ENCODE measurements at regions not wholly inside any gene's neighbourhood (a gene's known extent, or its start where the extent isn't known, plus 50 kb on each side); places are given as distances from the start of the nearest gene placed in this dataset.

- H3K27me3 Mint-ChIP-seq, result no peaks in the 10 kb centered on the region
Observed at GRCh38 chr16:51549836-51550235, 398.8 kb upstream of the SALL1 start.

DNA sequence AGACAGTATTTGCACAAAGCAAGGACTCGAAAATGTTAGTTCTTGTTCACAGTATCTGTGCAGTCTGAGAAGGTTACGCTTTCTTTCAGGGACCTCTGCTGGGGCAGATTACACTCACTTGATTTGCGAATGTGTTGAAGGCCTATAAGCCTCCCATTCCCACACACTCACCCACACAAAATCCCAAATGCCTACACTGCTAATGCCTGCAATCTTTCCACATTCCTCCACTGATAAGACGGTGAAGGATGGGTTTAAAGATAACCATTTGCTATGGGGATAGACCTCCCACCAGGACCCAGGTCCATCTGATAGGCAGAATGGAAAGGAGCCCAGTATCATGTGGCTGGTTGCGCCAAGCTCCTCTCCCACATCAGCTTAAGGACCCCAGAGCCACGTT is 394.9 kb upstream of the SALL1 start:
- ChIA-PET POLR2A (no interaction called here), CTCF (no interaction called here)
- no peak overlapping the region for H3K27ac ChIP-seq (ENCODE audit: low read depth in 1 of 2, low read length in 2 of 2)
- no peaks in the 10 kb centered on the region for H3K4me1 ChIP-seq (ENCODE audit: insufficient read depth, low read length)
- intact Hi-C loops (cut with DNase I, micrococcal nuclease), result no loop called here
- H3K4me3 Mint-ChIP-seq, result no peak overlapping the region
- H3K4me3 ChIP-seq (ENCODE audit: low read length), result no peak overlapping the region
- H3K27me3 ChIP-seq (ENCODE audit: control insufficient read depth in 1 of 2, insufficient read depth in 2 of 2, low read length in 2 of 2), result no peaks in the 10 kb centered on the region
- no peaks in the 10 kb centered on the region for H3K36me3 Mint-ChIP-seq (ENCODE audit: low read depth)
- no peaks in the 10 kb centered on the region for H3K9me3 Mint-ChIP-seq
- no peaks in the 10 kb centered on the region for H3K36me3 ChIP-seq (ENCODE audit: insufficient read depth, low read length)
- TF ChIP-seq, protein P1, sequence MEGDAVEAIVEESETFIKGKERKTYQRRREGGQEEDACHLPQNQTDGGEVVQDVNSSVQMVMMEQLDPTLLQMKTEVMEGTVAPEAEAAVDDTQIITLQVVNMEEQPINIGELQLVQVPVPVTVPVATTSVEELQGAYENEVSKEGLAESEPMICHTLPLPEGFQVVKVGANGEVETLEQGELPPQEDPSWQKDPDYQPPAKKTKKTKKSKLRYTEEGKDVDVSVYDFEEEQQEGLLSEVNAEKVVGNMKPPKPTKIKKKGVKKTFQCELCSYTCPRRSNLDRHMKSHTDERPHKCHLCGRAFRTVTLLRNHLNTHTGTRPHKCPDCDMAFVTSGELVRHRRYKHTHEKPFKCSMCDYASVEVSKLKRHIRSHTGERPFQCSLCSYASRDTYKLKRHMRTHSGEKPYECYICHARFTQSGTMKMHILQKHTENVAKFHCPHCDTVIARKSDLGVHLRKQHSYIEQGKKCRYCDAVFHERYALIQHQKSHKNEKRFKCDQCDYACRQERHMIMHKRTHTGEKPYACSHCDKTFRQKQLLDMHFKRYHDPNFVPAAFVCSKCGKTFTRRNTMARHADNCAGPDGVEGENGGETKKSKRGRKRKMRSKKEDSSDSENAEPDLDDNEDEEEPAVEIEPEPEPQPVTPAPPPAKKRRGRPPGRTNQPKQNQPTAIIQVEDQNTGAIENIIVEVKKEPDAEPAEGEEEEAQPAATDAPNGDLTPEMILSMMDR (IDR thresholded peaks at IDR 0.05), result no peak
- no peak overlapping the region for H3K27ac Mint-ChIP-seq
- no peaks in the 10 kb centered on the region for H3K4me1 Mint-ChIP-seq (ENCODE audit: low read depth)
- H3K9me3 ChIP-seq (ENCODE audit: control insufficient read depth in 1 of 2, insufficient read depth in 1 of 2, low read length in 2 of 2), result no peaks in the 10 kb centered on the region
- ATAC-seq (ENCODE audit: poor library complexity), result no peak
- no peak for DNase-seq
- no peaks in the 10 kb centered on the region for H3K27me3 Mint-ChIP-seq

More at GRCh38 chr16:51549836-51550235, 398.8 kb upstream of the SALL1 start:
- H3K9me3 Mint-ChIP-seq, result peaks cover 3% of the 10 kb centered on the region
- ChIA-PET POLR2A (no interaction called here), CTCF (no interaction called here)
- no peak overlapping the region for H3K27ac Mint-ChIP-seq
- no peaks in the 10 kb centered on the region for H3K36me3 Mint-ChIP-seq (ENCODE audit: low read depth)
- intact Hi-C loops (cut with DNase I, micrococcal nuclease), result no loop called here
- no peaks in the 10 kb centered on the region for H3K36me3 ChIP-seq (ENCODE audit: insufficient read depth, low read length)
- H3K27ac ChIP-seq (ENCODE audit: low read depth in 1 of 2, low read length in 2 of 2), result no peak overlapping the region
- DNase-seq (no peak), ATAC-seq (ENCODE audit: poor library complexity) (no peak)
- TF ChIP-seq, protein P1 (IDR thresholded peaks at IDR 0.05), result no peak
- H3K4me1 Mint-ChIP-seq (ENCODE audit: low read depth), result no peaks in the 10 kb centered on the region
- no peaks in the 10 kb centered on the region for H3K9me3 ChIP-seq (ENCODE audit: control insufficient read depth in 1 of 2, insufficient read depth in 1 of 2, low read length in 2 of 2)
- no peak overlapping the region for H3K4me3 Mint-ChIP-seq
- H3K27me3 ChIP-seq (ENCODE audit: control insufficient read depth in 1 of 2, insufficient read depth in 2 of 2, low read length in 2 of 2), result no peaks in the 10 kb centered on the region
- no peaks in the 10 kb centered on the region for H3K4me1 ChIP-seq (ENCODE audit: insufficient read depth, low read length)
- no peak overlapping the region for H3K4me3 ChIP-seq (ENCODE audit: low read length)

GRCh38 chr16:51544851-51545467 is 393.9 kb upstream of the SALL1 start:
- Histone ChIP-seq H3K27me3 (ENCODE audit: control insufficient read depth in 1 of 2, insufficient read depth in 2 of 2, low read length in 2 of 2) (no peaks in the 10 kb centered on the region), H3K9me3 (ENCODE audit: control insufficient read depth in 1 of 2, insufficient read depth in 1 of 2, low read length in 2 of 2) (peaks cover 0 to 2% of the 10 kb centered on the region in 2 experiments), H3K4me1 (ENCODE audit: insufficient read depth, low read length) (no peaks in the 10 kb centered on the region), H3K4me3 (ENCODE audit: low read length) (no peak overlapping the region), H3K36me3 (ENCODE audit: insufficient read depth, low read length) (no peaks in the 10 kb centered on the region), H3K27ac (ENCODE audit: low read depth in 1 of 2, low read length in 2 of 2) (no peak overlapping the region)
- H3K36me3 Mint-ChIP-seq (ENCODE audit: low read depth), result no peaks in the 10 kb centered on the region
- TF ChIP-seq, protein P1 (IDR thresholded peaks at IDR 0.05), result no peak
- no peak for ATAC-seq (ENCODE audit: poor library complexity)
- H3K27me3 Mint-ChIP-seq, result no peaks in the 10 kb centered on the region
- intact Hi-C loops (cut with DNase I, micrococcal nuclease), result no loop called here
- H3K27ac Mint-ChIP-seq, result no peak overlapping the region
- no peaks in the 10 kb centered on the region for H3K9me3 Mint-ChIP-seq
- ChIA-PET CTCF (no interaction called here), POLR2A (no interaction called here)
- DNase-seq, result no peak
- H3K4me1 Mint-ChIP-seq (ENCODE audit: low read depth), result no peaks in the 10 kb centered on the region
- H3K4me3 Mint-ChIP-seq, result no peak overlapping the region
